ENCODE measurements at regions not wholly inside any gene's neighbourhood (a gene's known extent, or its start where the extent isn't known, plus 50 kb on each side); places are given as distances from the start of the nearest gene placed in this dataset.
"Not testable (repeated sequence)": the region's sequence is repeated elsewhere in the genome, so short reads cannot be mapped to it uniquely, and the experiment has no call there.

- not testable (repeated sequence) for TF ChIP-seq ZBTB33 (IDR thresholded peaks at IDR 0.05; ENCODE audit: extremely low read depth, insufficient replicate concordance, low read length); CTCF (IDR thresholded peaks at IDR 0.05 in 2 of 3, conservative IDR thresholded peaks at IDR 0.05 in 1 of 3; ENCODE audit: borderline replicate concordance in 1 of 3, insufficient read depth in 1 of 3, low read depth in 2 of 3, low read length in 2 of 3); SP1 (IDR thresholded peaks at IDR 0.05; ENCODE audit: low read depth)
These were observed 73.1 kb upstream of the RHOU start for GRCh38 chr1:228662007-228662689.
